ENCODE measurements at regions not wholly inside any gene's neighbourhood (a gene's known extent, or its start where the extent isn't known, plus 50 kb on each side); places are given as distances from the start of the nearest gene placed in this dataset.

DNA sequence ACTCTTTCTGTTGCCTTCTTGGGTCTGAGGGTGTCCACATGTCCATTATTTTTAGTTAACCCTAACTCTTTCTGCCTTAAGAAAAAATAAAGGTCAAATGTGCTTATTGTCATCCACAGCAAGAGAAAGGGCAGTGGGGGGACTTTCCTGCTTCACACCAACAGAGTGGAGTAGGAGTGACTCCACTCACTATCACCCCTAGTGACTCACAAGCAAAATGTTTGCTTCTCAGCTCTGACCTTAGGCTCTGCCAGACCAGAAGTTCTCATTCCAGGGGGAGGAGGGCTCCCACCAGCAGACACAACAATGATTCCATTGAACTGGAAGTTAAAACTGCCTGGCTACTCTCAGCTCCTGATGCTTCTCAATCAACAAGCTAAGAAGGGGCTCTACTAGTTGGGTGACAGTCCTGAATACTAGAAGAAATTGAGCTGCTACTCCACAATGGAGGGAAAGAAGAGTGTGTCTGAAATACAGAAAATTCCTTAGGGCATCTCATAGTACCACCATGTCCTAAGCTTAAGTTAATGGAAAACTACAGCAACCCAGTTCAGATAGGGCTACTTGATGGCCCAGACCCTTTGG, 83.9 kb upstream of the AFDN start (continued):
- TF ChIP-seq RFX1 (IDR thresholded peaks at IDR 0.05) (no peak), HOXA9 (CRISPR knock-in tag; IDR thresholded peaks at IDR 0.05; ENCODE audit: borderline replicate concordance) (no peak), SNRNP70 (IDR thresholded peaks at IDR 0.05; ENCODE audit: low read depth, low read length) (no peak), ZZZ3 (CRISPR knock-in tag; IDR thresholded peaks at IDR 0.05; ENCODE audit: borderline replicate concordance) (no peak), TEAD3 (CRISPR knock-in tag; optimal IDR thresholded peaks at IDR 0.05; ENCODE audit: borderline replicate concordance) (peak; percentile 99), JDP2 (CRISPR knock-in tag; IDR thresholded peaks at IDR 0.05; ENCODE audit: borderline replicate concordance) (no peak), TOE1 (CRISPR knock-in tag; IDR thresholded peaks at IDR 0.05) (no peak), ZFP36L2 (CRISPR knock-in tag; IDR thresholded peaks at IDR 0.05) (no peak), ZNF558 (CRISPR knock-in tag; IDR thresholded peaks at IDR 0.05; ENCODE audit: borderline replicate concordance) (no peak), GFI1 (CRISPR knock-in tag; IDR thresholded peaks at IDR 0.05; ENCODE audit: borderline replicate concordance) (peak; percentile 77)
- TF ChIP-seq, protein P1, sequence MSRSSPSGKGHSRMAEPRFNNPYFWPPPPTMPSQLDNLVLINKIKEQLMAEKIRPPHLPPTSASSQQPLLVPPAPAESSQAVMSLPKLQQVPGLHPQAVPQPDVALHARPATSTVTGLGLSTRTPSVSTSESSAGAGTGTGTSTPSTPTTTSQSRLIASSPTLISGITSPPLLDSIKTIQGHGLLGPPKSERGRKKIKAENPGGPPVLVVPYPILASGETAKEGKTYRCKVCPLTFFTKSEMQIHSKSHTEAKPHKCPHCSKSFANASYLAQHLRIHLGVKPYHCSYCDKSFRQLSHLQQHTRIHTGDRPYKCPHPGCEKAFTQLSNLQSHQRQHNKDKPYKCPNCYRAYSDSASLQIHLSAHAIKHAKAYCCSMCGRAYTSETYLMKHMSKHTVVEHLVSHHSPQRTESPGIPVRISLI (CRISPR knock-in tag; IDR thresholded peaks at IDR 0.05; ENCODE audit: borderline replicate concordance) = no peak
- TF ChIP-seq, protein P2, sequence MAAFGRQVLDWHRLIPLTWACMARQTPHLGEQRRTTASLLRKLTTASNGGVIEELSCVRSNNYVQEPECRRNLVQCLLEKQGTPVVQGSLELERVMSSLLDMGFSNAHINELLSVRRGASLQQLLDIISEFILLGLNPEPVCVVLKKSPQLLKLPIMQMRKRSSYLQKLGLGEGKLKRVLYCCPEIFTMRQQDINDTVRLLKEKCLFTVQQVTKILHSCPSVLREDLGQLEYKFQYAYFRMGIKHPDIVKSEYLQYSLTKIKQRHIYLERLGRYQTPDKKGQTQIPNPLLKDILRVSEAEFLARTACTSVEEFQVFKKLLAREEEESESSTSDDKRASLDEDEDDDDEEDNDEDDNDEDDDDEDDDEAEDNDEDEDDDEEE (CRISPR knock-in tag; IDR thresholded peaks at IDR 0.05) = no peak
- TF ChIP-seq, protein P3, sequence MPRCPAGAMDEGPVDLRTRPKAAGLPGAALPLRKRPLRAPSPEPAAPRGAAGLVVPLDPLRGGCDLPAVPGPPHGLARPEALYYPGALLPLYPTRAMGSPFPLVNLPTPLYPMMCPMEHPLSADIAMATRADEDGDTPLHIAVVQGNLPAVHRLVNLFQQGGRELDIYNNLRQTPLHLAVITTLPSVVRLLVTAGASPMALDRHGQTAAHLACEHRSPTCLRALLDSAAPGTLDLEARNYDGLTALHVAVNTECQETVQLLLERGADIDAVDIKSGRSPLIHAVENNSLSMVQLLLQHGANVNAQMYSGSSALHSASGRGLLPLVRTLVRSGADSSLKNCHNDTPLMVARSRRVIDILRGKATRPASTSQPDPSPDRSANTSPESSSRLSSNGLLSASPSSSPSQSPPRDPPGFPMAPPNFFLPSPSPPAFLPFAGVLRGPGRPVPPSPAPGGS (CRISPR knock-in tag; IDR thresholded peaks at IDR 0.05) = no peak
- TF ChIP-seq, protein P4, sequence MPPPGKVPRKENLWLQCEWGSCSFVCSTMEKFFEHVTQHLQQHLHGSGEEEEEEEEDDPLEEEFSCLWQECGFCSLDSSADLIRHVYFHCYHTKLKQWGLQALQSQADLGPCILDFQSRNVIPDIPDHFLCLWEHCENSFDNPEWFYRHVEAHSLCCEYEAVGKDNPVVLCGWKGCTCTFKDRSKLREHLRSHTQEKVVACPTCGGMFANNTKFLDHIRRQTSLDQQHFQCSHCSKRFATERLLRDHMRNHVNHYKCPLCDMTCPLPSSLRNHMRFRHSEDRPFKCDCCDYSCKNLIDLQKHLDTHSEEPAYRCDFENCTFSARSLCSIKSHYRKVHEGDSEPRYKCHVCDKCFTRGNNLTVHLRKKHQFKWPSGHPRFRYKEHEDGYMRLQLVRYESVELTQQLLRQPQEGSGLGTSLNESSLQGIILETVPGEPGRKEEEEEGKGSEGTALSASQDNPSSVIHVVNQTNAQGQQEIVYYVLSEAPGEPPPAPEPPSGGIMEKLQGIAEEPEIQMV (CRISPR knock-in tag; IDR thresholded peaks at IDR 0.05; ENCODE audit: low read depth) = no peak
- TF ChIP-seq, protein P5, sequence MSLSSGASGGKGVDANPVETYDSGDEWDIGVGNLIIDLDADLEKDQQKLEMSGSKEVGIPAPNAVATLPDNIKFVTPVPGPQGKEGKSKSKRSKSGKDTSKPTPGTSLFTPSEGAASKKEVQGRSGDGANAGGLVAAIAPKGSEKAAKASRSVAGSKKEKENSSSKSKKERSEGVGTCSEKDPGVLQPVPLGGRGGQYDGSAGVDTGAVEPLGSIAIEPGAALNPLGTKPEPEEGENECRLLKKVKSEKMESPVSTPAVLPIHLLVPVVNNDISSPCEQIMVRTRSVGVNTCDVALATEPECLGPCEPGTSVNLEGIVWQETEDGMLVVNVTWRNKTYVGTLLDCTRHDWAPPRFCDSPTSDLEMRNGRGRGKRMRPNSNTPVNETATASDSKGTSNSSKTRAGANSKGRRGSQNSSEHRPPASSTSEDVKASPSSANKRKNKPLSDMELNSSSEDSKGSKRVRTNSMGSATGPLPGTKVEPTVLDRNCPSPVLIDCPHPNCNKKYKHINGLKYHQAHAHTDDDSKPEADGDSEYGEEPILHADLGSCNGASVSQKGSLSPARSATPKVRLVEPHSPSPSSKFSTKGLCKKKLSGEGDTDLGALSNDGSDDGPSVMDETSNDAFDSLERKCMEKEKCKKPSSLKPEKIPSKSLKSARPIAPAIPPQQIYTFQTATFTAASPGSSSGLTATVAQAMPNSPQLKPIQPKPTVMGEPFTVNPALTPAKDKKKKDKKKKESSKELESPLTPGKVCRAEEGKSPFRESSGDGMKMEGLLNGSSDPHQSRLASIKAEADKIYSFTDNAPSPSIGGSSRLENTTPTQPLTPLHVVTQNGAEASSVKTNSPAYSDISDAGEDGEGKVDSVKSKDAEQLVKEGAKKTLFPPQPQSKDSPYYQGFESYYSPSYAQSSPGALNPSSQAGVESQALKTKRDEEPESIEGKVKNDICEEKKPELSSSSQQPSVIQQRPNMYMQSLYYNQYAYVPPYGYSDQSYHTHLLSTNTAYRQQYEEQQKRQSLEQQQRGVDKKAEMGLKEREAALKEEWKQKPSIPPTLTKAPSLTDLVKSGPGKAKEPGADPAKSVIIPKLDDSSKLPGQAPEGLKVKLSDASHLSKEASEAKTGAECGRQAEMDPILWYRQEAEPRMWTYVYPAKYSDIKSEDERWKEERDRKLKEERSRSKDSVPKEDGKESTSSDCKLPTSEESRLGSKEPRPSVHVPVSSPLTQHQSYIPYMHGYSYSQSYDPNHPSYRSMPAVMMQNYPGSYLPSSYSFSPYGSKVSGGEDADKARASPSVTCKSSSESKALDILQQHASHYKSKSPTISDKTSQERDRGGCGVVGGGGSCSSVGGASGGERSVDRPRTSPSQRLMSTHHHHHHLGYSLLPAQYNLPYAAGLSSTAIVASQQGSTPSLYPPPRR (CRISPR knock-in tag; IDR thresholded peaks at IDR 0.05; ENCODE audit: borderline replicate concordance) = no peak
- TF ChIP-seq, protein P6, sequence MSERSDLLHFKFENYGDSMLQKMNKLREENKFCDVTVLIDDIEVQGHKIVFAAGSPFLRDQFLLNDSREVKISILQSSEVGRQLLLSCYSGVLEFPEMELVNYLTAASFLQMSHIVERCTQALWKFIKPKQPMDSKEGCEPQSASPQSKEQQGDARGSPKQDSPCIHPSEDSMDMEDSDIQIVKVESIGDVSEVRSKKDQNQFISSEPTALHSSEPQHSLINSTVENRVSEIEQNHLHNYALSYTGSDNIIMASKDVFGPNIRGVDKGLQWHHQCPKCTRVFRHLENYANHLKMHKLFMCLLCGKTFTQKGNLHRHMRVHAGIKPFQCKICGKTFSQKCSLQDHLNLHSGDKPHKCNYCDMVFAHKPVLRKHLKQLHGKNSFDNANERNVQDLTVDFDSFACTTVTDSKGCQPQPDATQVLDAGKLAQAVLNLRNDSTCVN (CRISPR knock-in tag; IDR thresholded peaks at IDR 0.05; ENCODE audit: borderline replicate concordance) = no peak
- TF ChIP-seq, protein P7, sequence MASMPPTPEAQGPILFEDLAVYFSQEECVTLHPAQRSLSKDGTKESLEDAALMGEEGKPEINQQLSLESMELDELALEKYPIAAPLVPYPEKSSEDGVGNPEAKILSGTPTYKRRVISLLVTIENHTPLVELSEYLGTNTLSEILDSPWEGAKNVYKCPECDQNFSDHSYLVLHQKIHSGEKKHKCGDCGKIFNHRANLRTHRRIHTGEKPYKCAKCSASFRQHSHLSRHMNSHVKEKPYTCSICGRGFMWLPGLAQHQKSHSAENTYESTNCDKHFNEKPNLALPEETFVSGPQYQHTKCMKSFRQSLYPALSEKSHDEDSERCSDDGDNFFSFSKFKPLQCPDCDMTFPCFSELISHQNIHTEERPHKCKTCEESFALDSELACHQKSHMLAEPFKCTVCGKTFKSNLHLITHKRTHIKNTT (CRISPR knock-in tag; IDR thresholded peaks at IDR 0.05) = no peak
